Left lung (tissue), 4 donors: ENCODE measurements at regions not wholly inside any gene's neighbourhood (a gene's known extent, or its start where the extent isn't known, plus 50 kb on each side); places are given as distances from the start of the nearest gene placed in this dataset.

ENCODE experiments used
- ATAC-seq: fragments of 200-7000 bp; cut with Tn5 transposase; one replicate; pipeline ENCODE4 v1.9.1; 2020; ENCODE audit warnings: moderate library complexity
- DNase-seq, 4 donors: peaks; one replicate each; pipeline ENCODE4 v3.0.0-alpha.2; 2013 to 2020
- H3K27ac ChIP-seq, 2 donors: fragments of 200-600 bp; sonication (generic) in 1 of 2; one replicate each; pipeline versions ENCODE4 v1.5.0 to v1.8.0; 2020 to 2021
- H3K27me3 ChIP-seq, 2 donors: fragments of 200-600 bp; sonication (generic) in 1 of 2; one replicate each; pipeline versions ENCODE4 v1.5.0 to v1.8.0; 2020 to 2021
- H3K36me3 ChIP-seq, 2 donors: fragments of 200-600 bp; sonication (generic) in 1 of 2; one replicate each; pipeline versions ENCODE4 v1.5.0 to v1.8.0; 2020 to 2021
- H3K4me1 ChIP-seq, 2 donors: fragments of 200-600 bp; one replicate each; pipeline ENCODE4 v1.8.0; 2021
- H3K4me3 ChIP-seq, 2 donors: fragments of 200-600 bp; sonication (generic) in 1 of 2; one replicate each; pipeline versions ENCODE4 v1.5.0 to v1.8.0; 2020 to 2021; ENCODE audit warnings: mild to moderate bottlenecking in 1 of 2
- H3K9me3 ChIP-seq, 2 donors: fragments of 200-600 bp; sonication (generic) in 1 of 2; one replicate each; pipeline versions ENCODE4 v1.5.0 to v1.8.0; 2020 to 2021
- intact Hi-C, 2 donors: fragments of 100-400 bp; cut with DNase I; formaldehyde crosslinking; loops; one replicate each; pipeline versions ENCODE4 v1.11.2 to v1.14.2; 2022
- TF ChIP-seq, protein P1 (sequence below), 2 donors: fragments of 200-600 bp; sonication (generic) in 1 of 2; IDR thresholded peaks; one replicate each; pipeline versions ENCODE4 v1.5.0 to v1.8.0; 2021; ENCODE audit warnings: antibody characterized with exemption in 2 of 2
- donor health status: DM: no; HTN: yes; CAD: no.
- donor health status: DM: no; HTN: no; CAD: no.

DNA sequence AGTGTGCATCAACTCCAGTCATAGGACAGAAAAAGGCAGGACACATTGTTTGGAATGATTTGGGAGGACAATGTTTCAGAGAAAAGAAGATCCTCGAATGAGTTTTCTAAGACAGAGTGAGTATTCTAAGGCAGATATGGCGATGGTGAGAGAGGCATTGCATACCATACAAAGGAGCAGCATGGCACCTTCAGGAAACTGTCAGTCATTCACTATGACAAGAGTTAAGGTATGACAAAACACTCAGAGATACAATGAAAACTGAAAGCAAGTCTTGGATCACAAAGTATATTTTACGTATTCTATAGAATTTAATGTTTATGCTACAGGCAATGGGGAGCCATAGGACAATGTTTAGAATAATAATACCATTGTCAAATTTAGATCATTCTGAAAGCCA is 337.4 kb upstream of the LYPLAL1 start:
- intact Hi-C loops: no loop called here
- DNase-seq: no peak
- no peak for ATAC-seq
- Histone ChIP-seq H3K27me3 (no peaks in the 10 kb centered on the region), H3K27ac (no peak overlapping the region), H3K4me1 (no peaks in the 10 kb centered on the region), H3K9me3 (no peaks in the 10 kb centered on the region), H3K4me3 (no peak overlapping the region), H3K36me3 (no peaks in the 10 kb centered on the region)
- TF ChIP-seq, protein P1, sequence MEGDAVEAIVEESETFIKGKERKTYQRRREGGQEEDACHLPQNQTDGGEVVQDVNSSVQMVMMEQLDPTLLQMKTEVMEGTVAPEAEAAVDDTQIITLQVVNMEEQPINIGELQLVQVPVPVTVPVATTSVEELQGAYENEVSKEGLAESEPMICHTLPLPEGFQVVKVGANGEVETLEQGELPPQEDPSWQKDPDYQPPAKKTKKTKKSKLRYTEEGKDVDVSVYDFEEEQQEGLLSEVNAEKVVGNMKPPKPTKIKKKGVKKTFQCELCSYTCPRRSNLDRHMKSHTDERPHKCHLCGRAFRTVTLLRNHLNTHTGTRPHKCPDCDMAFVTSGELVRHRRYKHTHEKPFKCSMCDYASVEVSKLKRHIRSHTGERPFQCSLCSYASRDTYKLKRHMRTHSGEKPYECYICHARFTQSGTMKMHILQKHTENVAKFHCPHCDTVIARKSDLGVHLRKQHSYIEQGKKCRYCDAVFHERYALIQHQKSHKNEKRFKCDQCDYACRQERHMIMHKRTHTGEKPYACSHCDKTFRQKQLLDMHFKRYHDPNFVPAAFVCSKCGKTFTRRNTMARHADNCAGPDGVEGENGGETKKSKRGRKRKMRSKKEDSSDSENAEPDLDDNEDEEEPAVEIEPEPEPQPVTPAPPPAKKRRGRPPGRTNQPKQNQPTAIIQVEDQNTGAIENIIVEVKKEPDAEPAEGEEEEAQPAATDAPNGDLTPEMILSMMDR (IDR thresholded peaks at IDR 0.05): no peak

DNA sequence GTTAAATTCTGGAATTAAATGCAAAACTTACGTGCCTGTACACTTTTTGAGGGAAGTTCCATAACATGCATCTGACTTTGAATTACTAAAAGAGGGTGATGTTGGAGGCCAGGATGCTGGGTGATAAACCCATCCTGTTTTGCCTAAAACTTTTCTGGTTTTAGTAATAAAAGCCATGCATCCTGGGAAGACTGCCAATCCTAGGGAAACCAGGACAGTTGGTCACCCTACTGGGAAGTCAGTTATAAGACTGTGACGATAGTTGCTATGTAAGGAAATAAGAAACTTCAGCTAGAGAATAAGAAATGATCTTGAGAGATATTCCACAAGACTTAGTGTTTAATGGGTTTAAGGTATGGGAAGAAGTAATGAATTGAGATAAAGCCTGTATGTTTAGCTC is 336.6 kb upstream of the LYPLAL1 start:
- no peak for DNase-seq
- Histone ChIP-seq H3K4me3 (no peak overlapping the region), H3K36me3 (no peaks in the 10 kb centered on the region), H3K27me3 (no peaks in the 10 kb centered on the region), H3K9me3 (no peaks in the 10 kb centered on the region), H3K4me1 (no peaks in the 10 kb centered on the region), H3K27ac (no peak overlapping the region)
- TF ChIP-seq, protein P1 (IDR thresholded peaks at IDR 0.05): no peak
- no peak for ATAC-seq
- intact Hi-C loops: no loop called here

DNA sequence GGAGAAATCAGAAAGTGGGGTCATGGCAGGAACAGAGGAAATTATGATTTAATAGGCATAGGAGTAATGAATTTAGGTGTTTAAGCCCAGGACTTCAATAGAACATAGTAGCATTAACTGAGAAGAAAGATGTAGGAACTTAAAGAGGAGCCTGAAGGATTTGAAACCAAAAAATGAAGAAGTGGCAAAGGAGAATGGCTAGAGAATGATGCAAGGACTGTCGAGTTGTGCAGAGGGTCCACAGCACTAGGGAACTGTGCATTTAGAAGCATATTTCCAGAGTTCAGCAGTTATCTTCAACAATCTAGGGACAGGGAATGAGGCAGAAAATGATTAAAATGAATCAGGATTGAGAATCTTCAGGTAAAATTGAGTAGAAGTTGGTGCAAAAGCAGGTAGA is 328.1 kb upstream of the LYPLAL1 start:
- Histone ChIP-seq H3K27me3 (no peaks in the 10 kb centered on the region), H3K27ac (no peak overlapping the region), H3K4me1 (no peaks in the 10 kb centered on the region), H3K36me3 (no peaks in the 10 kb centered on the region), H3K4me3 (no peak overlapping the region), H3K9me3 (peaks cover 0 to 3% of the 10 kb centered on the region in 2 donors)
- DNase-seq (no peak), ATAC-seq (no peak)
- intact Hi-C loops: no loop called here
- TF ChIP-seq, protein P1 (IDR thresholded peaks at IDR 0.05): no peak

DNA sequence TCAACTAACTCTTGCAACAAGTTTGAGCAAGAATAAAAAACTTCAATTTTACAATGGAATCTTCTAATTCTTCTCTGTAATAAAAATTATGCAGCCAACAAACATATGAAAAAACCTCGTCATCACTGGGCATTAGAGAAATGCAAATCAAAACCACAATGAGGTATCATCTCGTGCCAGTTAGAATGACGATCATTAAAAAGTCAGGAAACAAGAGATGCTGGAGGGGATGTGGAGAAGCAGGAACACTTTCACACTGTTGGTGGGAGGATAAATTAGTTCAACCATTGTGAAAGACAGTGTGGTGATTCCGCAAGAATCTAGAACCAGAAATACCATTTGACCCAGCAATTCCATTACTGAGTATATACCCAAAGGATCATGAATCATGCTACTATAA is 327.5 kb upstream of the LYPLAL1 start:
- no peak overlapping the region for H3K4me3 ChIP-seq
- ATAC-seq (no peak), DNase-seq (no peak)

DNA sequence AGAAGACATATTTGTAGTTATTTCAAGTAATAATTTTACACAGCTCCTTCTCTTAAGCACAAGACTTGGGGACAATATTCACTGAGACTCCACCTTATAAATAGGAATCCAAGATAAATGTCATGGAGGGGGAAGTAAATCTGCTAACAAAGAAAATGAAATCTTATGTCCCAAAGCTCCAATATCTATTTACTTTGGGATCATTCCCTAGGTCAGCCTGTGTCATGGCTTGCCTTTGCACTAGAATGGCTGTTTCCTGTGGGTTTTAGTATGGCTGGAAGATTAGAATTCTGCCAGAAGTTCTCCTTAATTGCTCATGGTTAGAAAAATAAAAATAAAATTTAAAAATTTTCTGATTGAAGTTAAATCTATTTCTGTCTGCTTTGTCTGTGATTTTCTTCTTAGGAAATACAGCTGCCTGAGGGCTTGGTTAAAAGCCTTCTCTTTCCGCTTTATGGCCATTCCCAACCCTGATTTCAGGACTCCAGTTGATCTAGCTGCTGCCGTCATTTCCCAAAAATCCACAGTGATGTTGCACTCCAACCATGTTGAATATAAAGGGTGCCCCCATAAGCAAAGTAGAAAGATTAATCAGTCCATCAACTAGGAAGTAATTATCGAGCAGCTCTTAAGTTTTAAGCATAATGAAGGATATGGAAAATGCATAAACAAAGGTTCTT is 326.4 kb upstream of the LYPLAL1 start:
- Histone ChIP-seq H3K9me3 (peaks cover 0 to 3% of the 10 kb centered on the region in 2 donors), H3K4me3 (no peak overlapping the region), H3K27me3 (no peaks in the 10 kb centered on the region), H3K36me3 (no peaks in the 10 kb centered on the region), H3K4me1 (no peaks in the 10 kb centered on the region), H3K27ac (no peak overlapping the region)
- DNase-seq (no peak), ATAC-seq (no peak)
- TF ChIP-seq, protein P1 (IDR thresholded peaks at IDR 0.05): no peak
- intact Hi-C loops: no loop called here

More for the DNA sequence above, 327.5 kb upstream of the LYPLAL1 start:
- TF ChIP-seq, protein P1 (IDR thresholded peaks at IDR 0.05): no peak
- Histone ChIP-seq H3K9me3 (peaks cover 0 to 3% of the 10 kb centered on the region in 2 donors), H3K27ac (no peak overlapping the region), H3K36me3 (no peaks in the 10 kb centered on the region), H3K27me3 (no peaks in the 10 kb centered on the region), H3K4me1 (no peaks in the 10 kb centered on the region)
- intact Hi-C loops: no loop called here
